NCI-H1105 (cell line): ENCODE measurements at regions not wholly inside any gene's neighbourhood (a gene's known extent, or its start where the extent isn't known, plus 50 kb on each side); places are given as distances from the start of the nearest gene placed in this dataset.

ENCODE experiments used
- DNase-seq: peaks from one replicate; lab custom pipeline; 2025; lab: John Stamatoyannopoulos, UW

- no peak for DNase-seq
Observed at GRCh38 chr7:45235905-45236304, 78.3 kb downstream of the RAMP3 start.

- DNase-seq: no peak
Observed at GRCh38 chr7:45236666-45237065, 79.1 kb downstream of the RAMP3 start.

- DNase-seq: no peak
Observed at GRCh38 chr7:45237788-45238461, 80.3 kb downstream of the RAMP3 start.

- DNase-seq: no peak
Observed at GRCh38 chr7:45238806-45239205, 81.2 kb downstream of the RAMP3 start.

- no peak for DNase-seq
Observed at GRCh38 chr7:45239486-45239885, 81.9 kb downstream of the RAMP3 start.

- DNase-seq: no peak
Observed at GRCh38 chr7:45240273-45240771, 82.7 kb downstream of the RAMP3 start.

GRCh38 chr7:45240926-45241325 is 83.3 kb downstream of the RAMP3 start:
- DNase-seq: no peak

GRCh38 chr7:45241339-45242109 is 83.9 kb downstream of the RAMP3 start:
- no peak for DNase-seq

- DNase-seq: no peak
Observed at GRCh38 chr7:45242261-45242660, 84.7 kb downstream of the RAMP3 start.

GRCh38 chr7:45242698-45243097 is 85.1 kb downstream of the RAMP3 start:
- no peak for DNase-seq

GRCh38 chr7:45244981-45245380 is 87.4 kb downstream of the RAMP3 start:
- no peak for DNase-seq

- no peak for DNase-seq
Observed at GRCh38 chr7:45246339-45246738, 88.7 kb downstream of the RAMP3 start.

- DNase-seq: no peak
Observed at GRCh38 chr7:45252248-45252647, 94.7 kb downstream of the RAMP3 start.

GRCh38 chr7:45252857-45253256 is 95.3 kb downstream of the RAMP3 start:
- DNase-seq: no peak

GRCh38 chr7:45253368-45253767 is 95.8 kb downstream of the RAMP3 start:
- DNase-seq: no peak

- no peak for DNase-seq
Observed at GRCh38 chr7:45255187-45255586, 97.6 kb downstream of the RAMP3 start.

GRCh38 chr7:45256309-45256708 is 98.7 kb downstream of the RAMP3 start:
- DNase-seq: no peak

GRCh38 chr7:45256775-45257174 is 99.2 kb downstream of the RAMP3 start:
- DNase-seq: no peak

- no peak for DNase-seq
Observed at GRCh38 chr7:45257284-45257683, 99.7 kb downstream of the RAMP3 start.

- DNase-seq: no peak
Observed at GRCh38 chr7:45258533-45259226, 101.1 kb downstream of the RAMP3 start.

- no peak for DNase-seq
Observed at GRCh38 chr7:45259227-45259596, 101.6 kb downstream of the RAMP3 start.

GRCh38 chr7:45259966-45260646 is 102.5 kb downstream of the RAMP3 start:
- no peak for DNase-seq
